Activated CD4-positive, alpha-beta T cell treated with anti-CD3 and anti-CD28 coated beads, Interleukin-2, amount 50 U/mL, for 24 hours (primary cell): ENCODE measurements at regions not wholly inside any gene's neighbourhood (a gene's known extent, or its start where the extent isn't known, plus 50 kb on each side); places are given as distances from the start of the nearest gene placed in this dataset.

Experiments used
- DNase-seq, 2 donors: peaks; one replicate each; pipeline ENCODE4 v3.0.0-alpha.2; 2020; ENCODE audit warnings: low read depth in 1 of 2, low spot score in 1 of 2

DNA sequence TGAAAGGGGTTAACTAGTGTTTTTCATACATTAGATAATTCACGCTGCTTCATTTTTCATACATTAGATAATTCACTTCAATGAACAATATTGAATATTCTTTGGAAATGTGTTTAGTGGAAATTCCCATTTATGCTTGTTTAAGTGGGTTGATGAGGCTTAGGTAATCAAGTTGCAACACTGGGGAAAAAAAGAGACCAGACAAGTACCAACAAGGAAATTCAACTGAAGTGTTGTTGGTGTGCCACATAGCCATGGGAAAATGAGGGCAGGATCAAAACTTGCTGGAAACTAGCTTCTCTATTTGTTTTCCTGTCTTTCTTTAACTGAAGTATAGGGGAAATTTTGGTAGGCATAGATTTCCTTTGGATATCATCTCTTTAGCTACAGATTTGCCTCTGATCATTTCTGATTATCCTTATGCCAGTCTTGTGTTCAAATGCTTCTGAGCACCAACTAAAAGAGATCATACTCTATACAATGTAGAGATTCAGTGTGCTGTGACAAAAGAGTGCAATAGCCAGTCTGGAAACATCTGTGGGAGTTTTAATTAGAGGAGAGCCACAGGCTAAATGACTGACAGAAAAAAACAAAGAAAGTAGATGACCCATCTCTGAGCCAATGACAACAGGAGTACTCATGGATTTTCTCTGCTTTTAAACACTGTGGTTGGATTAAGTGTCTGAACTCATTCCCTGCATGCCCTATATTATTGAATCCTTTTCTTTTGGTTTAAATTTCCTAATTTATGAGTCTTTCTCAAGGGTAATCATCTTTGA, 67.6 kb upstream of the CTSC start:
- no peak for DNase-seq

DNA sequence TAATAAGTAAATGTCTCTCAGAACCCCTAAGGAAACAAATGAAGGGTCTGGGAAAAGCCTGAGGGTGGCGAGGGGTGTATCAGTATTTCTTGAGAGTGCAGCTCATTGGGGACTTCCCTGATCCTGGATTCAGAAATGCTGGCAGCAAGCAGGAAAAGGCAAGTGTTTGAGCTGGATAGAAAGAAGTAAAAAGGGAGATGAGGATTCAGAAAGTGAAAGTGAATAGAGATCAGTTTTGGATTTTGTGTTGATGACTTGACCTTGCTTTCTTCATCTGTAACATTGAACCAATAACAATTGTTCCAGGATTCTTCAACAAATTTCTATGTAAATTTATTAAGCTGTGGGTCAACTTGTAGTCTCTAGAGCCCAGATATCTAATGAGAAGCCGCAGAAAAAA, 66.9 kb upstream of the CTSC start:
- DNase-seq = no peak

DNA sequence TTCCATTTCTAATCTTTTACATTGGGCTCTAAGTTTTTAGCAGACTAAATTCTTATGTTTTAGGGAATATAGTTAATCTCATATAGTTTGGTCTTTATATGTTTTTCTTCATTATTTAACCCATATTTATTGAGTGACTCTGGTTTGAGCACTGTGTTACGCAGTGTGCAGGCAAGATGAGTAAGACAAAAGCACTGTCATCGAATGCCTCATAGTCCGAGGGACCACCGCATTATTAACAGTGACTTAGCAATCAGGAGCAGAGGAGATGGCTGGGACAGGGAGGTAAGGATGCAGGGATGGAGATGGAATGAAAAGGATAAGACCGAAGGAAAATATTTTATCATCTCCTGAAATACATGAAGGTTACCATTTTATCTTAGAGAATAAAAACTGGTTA, 65.2 kb upstream of the CTSC start:
- DNase-seq = no peak

DNA sequence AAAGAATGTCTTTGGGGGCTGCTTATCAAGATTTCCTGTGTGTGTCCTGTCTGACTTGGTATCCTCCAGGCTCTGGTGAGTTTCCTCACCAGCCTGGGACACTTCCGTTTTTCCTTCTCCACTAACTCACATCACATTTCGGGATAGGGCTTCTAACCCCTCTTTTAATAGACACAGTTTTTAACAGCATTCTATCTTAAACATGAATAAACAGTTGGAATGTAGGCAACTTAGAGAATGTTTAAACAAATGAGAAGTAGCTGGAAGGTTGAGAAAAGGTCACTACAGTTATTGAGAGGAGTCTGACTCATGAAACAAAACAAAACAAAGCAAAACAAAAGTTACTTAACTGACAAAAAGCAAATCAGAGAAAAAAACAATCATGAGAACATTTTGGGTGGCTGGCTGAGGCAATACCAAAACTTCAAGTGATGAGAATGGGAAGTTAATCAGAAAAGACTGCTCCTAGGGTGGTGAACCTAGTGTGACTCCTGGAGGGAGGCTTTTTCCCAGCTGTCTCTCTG, 64.7 kb upstream of the CTSC start:
- no peak for DNase-seq

DNA sequence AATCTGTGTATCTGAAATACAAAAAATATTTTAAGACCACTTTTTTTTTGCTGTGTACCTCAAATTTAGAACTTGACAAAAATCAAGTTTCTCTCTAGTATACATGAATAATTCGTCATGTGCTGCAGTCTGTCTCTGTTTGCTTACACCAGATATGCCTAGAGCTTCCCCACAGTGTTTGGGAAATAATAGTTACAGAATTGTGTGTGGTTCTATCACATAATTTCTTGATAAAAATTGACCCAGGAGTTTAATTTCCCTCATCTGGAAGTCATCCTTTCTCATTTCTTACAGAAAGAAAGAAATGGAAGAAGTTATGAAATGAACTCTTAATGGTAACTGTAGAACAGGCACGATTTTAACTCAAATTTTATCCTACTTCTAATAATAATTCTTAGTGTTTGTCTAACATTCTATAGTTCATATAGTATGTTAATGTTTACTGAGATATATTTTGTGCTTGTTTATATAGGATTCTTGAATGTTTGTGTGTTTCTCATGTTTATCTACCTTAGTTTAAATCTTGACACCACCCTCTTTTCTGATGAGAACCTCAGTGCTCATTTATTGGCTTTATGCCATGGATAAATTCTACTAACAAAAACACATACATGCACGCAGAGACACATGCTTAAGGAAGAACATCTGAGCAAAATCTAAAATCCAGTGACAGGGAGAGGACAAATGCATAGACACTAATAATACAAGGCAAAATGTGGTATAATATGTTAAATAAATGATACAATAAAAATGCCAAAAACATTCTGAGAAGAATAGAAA, 61.4 kb upstream of the CTSC start:
- DNase-seq = no peak

DNA sequence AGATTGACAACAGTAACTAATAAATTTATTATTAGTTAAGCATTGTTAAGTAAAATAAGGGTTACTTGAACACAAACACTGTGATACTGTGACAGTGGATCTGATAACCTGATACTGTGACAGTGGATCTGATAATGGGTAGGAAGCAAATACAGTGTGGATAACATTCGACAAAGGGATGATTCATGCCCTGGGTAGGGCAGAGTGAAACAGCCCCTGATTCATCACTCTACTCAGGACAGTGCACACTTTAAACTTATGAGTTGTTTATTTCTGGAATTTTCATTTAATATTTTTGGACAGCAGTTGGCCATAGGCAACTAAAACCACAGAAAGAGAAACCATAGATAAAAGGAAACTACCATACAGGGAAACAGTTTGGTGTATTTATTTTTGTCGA, 60.8 kb upstream of the CTSC start:
- DNase-seq = no peak

DNA sequence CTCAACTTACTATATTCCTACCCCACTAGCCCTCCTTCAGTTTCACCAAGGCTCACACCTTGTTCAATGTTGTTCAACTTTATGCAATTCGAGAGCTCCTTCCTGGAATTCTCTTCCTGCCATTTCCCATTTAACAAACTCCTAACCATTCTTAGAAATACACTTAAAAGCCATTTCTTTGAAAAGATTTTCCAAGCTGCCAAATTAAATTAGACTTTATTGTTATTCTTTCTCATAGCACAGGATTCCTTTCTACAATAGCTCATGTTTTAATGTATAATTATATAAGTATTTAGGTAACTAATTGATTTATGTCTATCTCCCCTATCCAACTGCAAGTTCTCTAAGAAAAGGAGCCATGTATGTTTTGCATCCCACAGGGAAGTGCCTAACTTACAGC, 52.7 kb upstream of the CTSC start:
- DNase-seq = no peak

DNA sequence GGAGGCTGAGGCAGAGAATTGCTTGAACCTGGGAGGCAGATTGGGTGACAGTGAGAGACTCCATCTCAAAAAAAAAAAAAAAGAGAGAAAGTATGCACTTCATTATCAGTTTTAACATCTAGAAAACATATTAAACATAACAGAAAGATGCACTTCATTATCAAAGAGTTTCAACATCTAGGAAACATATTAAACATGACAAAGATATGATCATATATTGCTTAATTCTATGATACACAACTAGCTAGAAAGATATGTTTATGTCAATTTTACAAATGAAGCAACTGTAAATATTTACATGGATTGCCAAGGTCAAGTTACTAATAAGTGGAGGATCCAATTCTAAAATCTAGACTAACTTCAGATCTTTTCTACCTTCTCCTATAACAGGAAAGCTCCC, 50.4 kb upstream of the CTSC start:
- DNase-seq = no peak
